ENCODE measurements at regions not wholly inside any gene's neighbourhood (a gene's known extent, or its start where the extent isn't known, plus 50 kb on each side); places are given as distances from the start of the nearest gene placed in this dataset.

DNA sequence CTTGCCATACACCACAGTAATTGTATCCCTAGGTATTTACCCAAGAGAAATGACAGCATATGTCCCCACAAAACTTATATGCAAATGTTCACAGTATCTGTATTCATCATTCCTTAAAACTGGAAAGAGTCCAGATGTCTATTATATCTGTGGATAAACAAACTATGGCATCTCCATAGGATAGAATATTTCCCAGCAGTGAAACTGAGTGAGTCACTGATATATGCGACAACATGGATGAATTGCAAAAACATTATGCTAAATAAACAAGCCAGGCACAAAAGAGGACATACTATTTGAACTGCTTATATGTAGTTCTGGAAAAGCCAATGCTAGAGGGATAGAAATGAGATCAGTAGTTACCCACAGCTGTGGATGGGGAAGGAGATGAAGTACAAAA is 359.4 kb upstream of the DSEL start:
- no peak for DNase-seq (ENCODE audit: low read depth in 2 of 2)

DNA sequence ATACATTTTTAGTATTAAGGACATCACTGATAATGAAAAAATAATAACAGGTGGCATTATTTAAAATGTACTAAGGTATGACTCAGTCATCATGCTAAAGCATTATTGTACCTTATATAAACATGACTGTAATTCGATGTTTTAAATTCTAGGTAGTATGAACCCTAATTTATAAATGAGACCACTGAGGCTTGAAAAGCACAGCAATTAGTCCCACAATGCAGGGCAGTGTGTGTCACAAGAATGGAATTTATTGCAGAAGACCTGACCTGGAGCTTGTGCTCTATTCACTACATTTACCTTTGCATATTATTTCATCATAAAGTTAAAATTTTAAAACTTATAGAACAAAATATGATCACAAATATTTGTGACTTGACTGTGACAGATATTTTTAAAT is 358.5 kb upstream of the DSEL start:
- no peak for DNase-seq (ENCODE audit: low read depth in 2 of 2)

GRCh38 chr18:67865400-67865799 is 348.9 kb upstream of the DSEL start:
- DNase-seq (ENCODE audit: low read depth in 2 of 2) = no peak

GRCh38 chr18:67864677-67865340 is 348.3 kb upstream of the DSEL start:
- no peak for DNase-seq (ENCODE audit: low read depth in 2 of 2)

GRCh38 chr18:67862069-67862468 is 345.5 kb upstream of the DSEL start:
- DNase-seq (ENCODE audit: low read depth in 2 of 2) = no peak

DNA sequence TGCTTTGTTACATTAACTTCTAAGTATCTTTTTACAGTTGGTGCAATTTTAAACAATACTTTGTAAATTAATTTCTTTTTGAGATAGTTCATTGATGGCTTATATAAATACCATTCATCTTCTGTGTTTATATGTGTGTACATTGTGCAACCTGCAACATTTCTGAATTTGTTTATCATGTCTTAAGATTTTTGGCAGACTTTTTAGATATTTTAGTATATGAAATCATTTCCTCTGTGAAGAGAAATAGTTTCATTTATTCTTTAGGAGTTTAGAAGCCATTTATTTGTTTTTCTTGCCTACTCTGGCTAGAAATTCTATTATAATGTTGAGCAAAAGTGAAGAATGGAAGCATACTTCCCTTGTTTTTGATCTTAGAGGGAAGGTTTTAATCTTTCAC is 337.8 kb upstream of the DSEL start:
- DNase-seq (ENCODE audit: low read depth in 2 of 2) = no peak

DNA sequence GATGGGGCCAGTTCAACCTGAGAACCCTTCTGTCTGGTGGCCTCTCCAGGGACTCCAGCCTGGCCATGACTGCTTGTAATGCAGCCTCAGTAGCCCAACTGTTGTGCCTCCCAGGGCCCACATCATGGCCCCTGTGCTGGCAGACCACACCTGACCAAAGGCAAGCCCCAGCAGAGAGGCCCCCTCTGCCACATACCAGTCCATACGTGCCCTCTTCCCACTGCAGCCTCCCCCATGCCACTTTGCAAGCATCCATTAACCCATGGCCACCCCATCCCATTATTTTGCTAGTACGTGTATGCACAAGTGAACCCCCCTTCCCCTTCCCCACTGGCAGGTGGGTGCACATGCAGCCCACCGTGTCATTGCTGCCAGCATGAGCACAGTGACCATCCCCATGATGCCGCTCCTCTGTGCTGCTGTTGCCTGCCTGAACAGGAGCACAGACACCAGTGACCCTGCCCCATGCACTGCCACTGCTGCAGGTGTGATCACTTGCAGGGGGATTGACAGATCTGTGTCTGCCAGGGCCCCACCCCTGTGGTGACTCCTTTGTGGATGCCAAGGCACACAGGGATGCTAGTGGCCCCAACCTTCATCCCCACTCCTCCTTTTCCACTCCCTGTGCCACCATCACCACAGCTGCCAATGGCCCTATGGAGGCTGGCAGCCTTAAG is 330.0 kb upstream of the DSEL start:
- DNase-seq (ENCODE audit: low read depth in 2 of 2) = no peak

DNA sequence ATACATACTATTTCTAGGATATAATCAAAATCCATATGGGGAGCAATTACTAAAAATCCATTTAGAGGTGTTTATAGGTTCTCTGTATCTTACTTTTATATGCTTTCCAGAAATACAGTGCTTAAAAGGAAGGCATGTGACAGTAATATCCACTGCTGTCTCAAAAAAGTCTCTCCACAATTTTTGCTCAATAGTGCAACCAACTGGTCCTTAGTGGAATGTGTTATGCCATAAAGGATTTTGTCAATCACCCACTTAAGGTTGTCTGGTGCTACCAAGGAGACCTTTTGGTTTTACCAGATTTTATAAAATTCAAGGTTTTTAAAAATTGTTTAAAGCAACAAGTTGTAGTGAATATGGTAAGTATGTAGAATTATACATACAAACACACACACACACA is 328.5 kb upstream of the DSEL start:
- no peak for DNase-seq (ENCODE audit: low read depth in 2 of 2)

- DNase-seq (ENCODE audit: low read depth in 2 of 2) = no peak
These were observed 323.9 kb upstream of the DSEL start for GRCh38 chr18:67840379-67840778.

- no peak for DNase-seq (ENCODE audit: low read depth in 2 of 2)
These were observed 301.9 kb upstream of the DSEL start for GRCh38 chr18:67818432-67818831.

GRCh38 chr18:67815280-67815679 is 298.8 kb upstream of the DSEL start:
- no peak for DNase-seq (ENCODE audit: low read depth in 2 of 2)

DNA sequence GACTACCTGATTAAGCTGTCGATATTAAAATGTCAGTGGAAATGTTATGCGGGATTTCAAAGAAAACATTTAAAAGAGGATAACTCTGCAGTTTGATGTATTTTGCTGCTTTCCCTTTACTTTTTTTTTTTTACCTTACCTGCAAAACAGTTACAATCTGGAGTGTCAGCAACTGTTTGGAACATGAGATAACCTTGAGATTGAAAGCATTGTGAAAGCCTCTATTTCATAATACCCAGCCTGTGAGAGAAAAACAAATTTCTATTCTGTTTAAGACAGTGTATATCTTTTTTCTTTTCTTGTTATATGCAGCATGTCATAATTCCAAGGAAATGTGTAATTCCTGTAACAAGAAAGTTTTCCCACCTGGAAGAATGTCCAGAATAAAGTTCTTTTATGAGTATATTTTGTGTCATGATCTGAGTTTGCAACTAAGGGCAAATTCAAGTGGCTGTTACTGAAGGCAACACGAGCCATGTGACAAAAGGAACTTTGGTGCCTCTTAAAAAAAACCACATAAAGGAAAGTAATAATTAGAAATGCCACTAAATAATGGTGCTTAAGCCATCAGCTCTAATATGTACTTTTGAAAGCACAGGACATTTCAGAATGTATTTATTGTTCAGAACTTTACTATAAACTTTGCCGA is 297.0 kb upstream of the DSEL start:
- no peak for DNase-seq (ENCODE audit: low read depth in 2 of 2)

DNA sequence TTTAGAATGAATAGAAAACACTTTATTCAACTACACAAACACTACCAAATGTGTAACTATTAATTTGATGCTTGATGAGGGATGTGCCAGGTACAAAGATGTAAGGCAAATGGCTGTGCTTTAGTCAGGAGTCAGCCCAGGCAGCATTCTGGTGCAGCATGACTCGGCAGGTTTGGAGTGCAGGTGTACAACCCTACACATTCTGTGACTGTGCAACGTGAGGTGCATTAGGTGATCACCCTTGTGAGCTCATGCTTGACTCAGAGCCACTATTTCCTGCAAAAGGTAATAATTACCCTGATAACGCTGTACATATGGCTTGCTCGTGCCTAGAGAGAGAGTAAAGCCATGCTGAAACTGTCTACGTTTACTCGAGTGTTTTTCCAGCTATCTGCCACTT is 288.7 kb upstream of the DSEL start:
- no peak for DNase-seq (ENCODE audit: low read depth in 2 of 2)

DNA sequence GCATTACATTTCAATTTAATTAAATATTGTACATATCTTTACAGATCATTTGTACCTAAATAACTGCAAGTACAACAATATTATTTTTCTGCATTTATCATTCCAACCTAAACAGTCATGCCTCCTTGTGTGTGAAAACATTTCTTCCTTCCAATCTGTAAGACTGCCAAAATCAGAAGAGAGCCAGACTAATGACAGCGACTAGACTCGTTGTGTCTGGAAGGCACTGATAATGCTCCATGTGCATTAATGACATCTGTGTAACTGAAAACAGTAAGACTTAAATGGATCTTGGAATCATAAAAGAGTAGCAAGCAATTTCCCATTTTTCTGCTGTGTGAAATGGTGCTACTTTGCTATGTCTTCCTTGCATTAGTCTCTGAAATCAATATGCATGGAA is 278.0 kb upstream of the DSEL start:
- DNase-seq (ENCODE audit: low read depth in 2 of 2) = no peak

DNA sequence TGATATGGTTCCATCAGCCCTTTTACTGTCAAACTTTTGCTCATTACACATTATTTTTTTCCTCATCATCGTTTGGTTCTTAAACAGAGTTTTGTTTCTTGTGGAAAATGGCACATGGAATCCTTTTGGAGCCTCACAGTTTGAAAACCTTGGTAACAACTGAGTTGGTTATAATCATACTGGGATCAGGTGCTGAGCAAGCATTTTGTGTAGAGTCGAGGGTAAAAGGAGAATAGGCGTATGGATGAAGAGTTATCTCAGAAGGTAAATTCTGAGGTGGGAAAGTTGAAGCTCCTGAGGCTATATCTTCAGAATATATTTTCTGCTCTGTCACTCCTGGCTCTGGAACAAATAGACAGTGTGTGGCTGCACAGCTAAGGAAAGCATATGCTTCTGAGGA is 274.0 kb upstream of the DSEL start:
- DNase-seq (ENCODE audit: low read depth in 2 of 2) = no peak

DNA sequence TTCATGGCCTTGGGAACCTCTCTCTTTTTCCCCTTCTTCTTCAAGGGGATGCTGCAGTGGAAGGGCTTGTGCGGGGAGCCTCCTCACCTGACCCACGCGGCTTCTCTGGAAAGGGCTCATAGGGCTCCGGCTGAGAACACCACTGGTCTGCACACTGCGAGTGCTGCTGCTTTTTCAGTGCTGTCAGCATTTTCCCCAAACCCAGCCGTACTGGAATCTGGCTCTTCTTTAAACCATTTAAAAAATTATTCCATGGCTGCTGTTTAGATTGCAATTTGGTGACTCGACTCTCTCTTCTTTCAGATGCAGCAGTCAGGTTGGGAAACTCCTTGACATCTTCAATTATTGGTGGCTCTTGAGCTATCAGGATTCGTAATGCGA is 272.6 kb upstream of the DSEL start:
- DNase-seq (ENCODE audit: low read depth in 2 of 2) = no peak

- no peak for DNase-seq (ENCODE audit: low read depth in 2 of 2)
These were observed 272.0 kb upstream of the DSEL start for GRCh38 chr18:67788310-67789164.

DNA sequence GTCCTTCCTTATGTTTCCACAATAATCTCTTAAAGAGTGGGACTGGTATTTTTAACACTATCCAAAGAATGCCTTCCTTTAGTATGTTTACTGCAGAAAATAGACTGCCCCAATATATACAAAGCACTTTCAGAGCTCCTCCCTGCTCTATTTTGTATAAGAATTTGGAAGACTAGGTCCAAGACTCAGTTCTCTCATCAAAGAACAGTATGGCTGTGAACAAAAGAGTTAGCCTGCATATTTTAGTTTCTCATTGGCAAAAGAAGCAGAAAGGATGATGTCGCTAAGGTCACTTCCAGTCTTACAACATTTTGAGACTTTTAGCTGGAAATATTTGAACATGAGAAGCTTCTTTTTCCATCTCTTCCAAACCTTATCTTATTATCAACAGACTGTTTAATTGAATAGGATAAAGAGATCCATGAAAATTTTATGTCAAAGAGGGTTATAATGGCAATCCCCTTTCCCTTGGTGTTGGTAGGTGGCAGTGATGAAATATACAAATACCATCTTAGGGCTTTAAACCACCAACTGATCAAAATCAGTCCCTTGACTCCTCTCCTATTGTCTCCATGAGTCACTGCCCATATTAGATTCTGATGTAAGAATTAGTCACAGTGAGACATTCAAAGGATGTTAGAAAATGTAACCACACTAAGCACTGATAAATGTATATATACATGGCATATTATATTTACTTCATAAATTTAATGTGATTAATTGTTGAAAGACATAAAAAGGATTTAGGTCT is 266.9 kb upstream of the DSEL start:
- DNase-seq (ENCODE audit: low read depth in 2 of 2) = no peak

DNA sequence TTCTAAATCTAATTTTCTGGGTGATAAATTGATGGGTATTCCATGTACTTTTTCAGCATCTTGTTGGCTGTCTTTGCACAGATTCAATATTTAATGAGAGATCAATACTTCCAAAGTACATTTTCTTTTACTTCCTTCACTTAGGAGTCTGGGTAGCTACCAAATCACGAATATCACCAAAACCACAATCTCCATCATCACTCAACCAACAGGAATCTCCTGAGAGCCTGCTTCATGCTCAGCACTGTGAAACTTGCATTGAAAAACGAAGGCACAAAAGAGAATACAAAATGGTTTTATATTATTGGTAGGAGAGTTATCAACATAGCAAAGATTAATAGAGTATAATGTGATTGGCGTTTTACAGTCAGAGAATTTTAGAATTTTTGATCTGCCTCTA is 261.5 kb upstream of the DSEL start:
- no peak for DNase-seq (ENCODE audit: low read depth in 2 of 2)

GRCh38 chr18:67776929-67777328 is 260.4 kb upstream of the DSEL start:
- no peak for DNase-seq (ENCODE audit: low read depth in 2 of 2)

DNA sequence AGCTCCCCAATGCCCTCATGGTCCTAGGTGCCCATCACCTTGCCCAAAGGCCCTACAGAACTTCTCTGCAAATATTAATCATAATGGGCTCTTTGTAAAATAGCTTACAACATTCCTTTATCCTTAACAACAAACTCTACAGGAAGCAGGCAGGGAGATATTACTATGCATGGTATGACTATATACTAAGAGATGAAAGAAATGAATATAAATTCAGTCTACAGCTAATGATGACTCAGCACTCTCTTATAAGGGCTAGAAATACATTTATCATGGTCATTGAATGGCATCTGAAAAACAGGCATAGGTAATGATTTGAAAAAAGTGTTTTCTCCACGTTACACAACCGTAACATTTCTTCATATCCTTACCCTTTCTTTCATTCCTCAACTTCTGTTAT is 254.8 kb upstream of the DSEL start:
- no peak for DNase-seq (ENCODE audit: low read depth in 2 of 2)

DNA sequence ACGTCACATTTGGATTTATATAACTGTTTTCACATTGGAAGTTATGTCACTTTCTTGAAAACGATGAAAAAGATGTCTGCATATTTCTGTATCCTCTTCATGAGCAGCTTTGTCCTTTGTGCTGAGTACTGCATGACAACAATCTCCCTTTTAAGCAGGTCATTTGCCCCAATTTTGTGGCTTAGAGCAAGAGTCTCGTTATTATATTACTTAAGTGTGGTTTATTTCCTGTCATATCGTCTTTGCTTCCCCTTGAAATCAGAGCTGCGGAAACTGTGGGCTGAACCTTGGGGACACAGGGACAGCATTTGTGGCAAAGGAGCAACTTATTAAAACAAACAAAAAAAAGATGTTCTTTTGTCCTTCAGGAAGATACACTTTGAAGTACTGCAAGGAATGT is 254.0 kb upstream of the DSEL start:
- DNase-seq (ENCODE audit: low read depth in 2 of 2) = no peak

All from stimulated activated CD8-positive, alpha-beta memory T cell treated with anti-CD3 and anti-CD28 coated beads, Interleukin-15, amount 100 ng/mL, for 48 hours (primary cell).